Liver (tissue), 8 donors: ENCODE measurements at regions not wholly inside any gene's neighbourhood (a gene's known extent, or its start where the extent isn't known, plus 50 kb on each side); places are given as distances from the start of the nearest gene placed in this dataset.

Experiments used
- DNase-seq: peaks from one replicate; pipeline ENCODE4 v3.0.0-alpha.2; 2017; ENCODE audit warnings: low spot score
- H3K27ac ChIP-seq, 2 donors: one replicate each; pipeline ENCODE4 v1.7.0; 2013; ENCODE audit warnings: inconsistent platforms in 2 of 2, low read length in 2 of 2, control low read depth in 1 of 2, low read depth in 1 of 2, mild to moderate bottlenecking in 1 of 2
- H3K27me3 ChIP-seq, 4 donors: one replicate each; pipeline versions ENCODE4 v1.6.1 to v1.7.0; 2013; ENCODE audit warnings: low read length in 3 of 4, inconsistent platforms in 1 of 4, mild to moderate bottlenecking in 1 of 4, moderate library complexity in 1 of 4; ENCODE audit not compliant: control insufficient read depth in 4 of 4, insufficient read depth in 4 of 4
- H3K36me3 ChIP-seq, 4 donors: one replicate each; pipeline versions ENCODE4 v1.6.1 to v1.7.0; 2013; ENCODE audit warnings: low read length in 3 of 4, mild to moderate bottlenecking in 3 of 4, low read depth in 1 of 4, moderate library complexity in 1 of 4; ENCODE audit not compliant: control insufficient read depth in 4 of 4, insufficient read depth in 3 of 4
- H3K4me1 ChIP-seq, 4 donors: one replicate each; pipeline versions ENCODE4 v1.6.1 to v1.7.0; 2013; ENCODE audit warnings: low read length in 3 of 4, mild to moderate bottlenecking in 3 of 4, moderate library complexity in 1 of 4; ENCODE audit not compliant: control insufficient read depth in 4 of 4, insufficient read depth in 4 of 4
- H3K4me3 ChIP-seq, 3 donors: one replicate each; pipeline versions ENCODE4 v1.6.1 to v1.7.0; 2013; ENCODE audit warnings: low read length in 3 of 3, control low read depth in 1 of 3, low read depth in 1 of 3, mild to moderate bottlenecking in 1 of 3
- H3K9ac ChIP-seq, 2 donors: one replicate each; pipeline ENCODE4 v1.7.0; 2013; ENCODE audit warnings: low read length in 2 of 2, mild to moderate bottlenecking in 2 of 2, moderate library complexity in 2 of 2, control low read depth in 1 of 2, low read depth in 1 of 2
- H3K9me3 ChIP-seq, 4 donors: one replicate each; pipeline versions ENCODE4 v1.6.1 to v1.7.0; 2013; ENCODE audit warnings: low read length in 3 of 4; ENCODE audit not compliant: control insufficient read depth in 4 of 4
- ATF3 ChIP-seq: IDR thresholded peaks from 2 replicates; pipeline ENCODE4 v1.6.1; 2016; ENCODE audit warnings: antibody characterized with exemption
- CTCF ChIP-seq: fragments of 150-350 bp; IDR thresholded peaks from 2 replicates; pipeline ENCODE4 v1.5.1; 2017; ENCODE audit warnings: improper control_type of control experiment, low read depth, low read length; ENCODE audit not compliant: missing input control
- EGR1 ChIP-seq, 2 donors: IDR thresholded peaks; 2 replicates each; pipeline ENCODE4 v1.6.1; 2016 to 2018; ENCODE audit warnings: antibody characterized with exemption in 2 of 2, low read depth in 2 of 2
- FOXA1 ChIP-seq: IDR thresholded peaks from 2 replicates; pipeline ENCODE4 v1.6.1; 2016; ENCODE audit warnings: antibody characterized with exemption
- FOXA2 ChIP-seq: IDR thresholded peaks from 2 replicates; pipeline ENCODE4 v1.6.1; 2016; ENCODE audit warnings: antibody characterized with exemption
- GABPA ChIP-seq, 2 donors: IDR thresholded peaks in 1 of 2; conservative IDR thresholded peaks in 1 of 2; 2 replicates each; pipeline ENCODE4 v1.6.1; 2016; ENCODE audit warnings: antibody characterized with exemption in 2 of 2, mild to moderate bottlenecking in 1 of 2, moderate library complexity in 1 of 2
- HNF4A ChIP-seq, 2 donors: conservative IDR thresholded peaks; 2 replicates each; pipeline ENCODE4 v1.6.1; 2016; ENCODE audit warnings: antibody characterized with exemption in 2 of 2, mild to moderate bottlenecking in 2 of 2
- HNF4G ChIP-seq: IDR thresholded peaks from 2 replicates; pipeline ENCODE4 v1.6.1; 2016; ENCODE audit warnings: antibody characterized with exemption
- JUND ChIP-seq, 2 donors: IDR thresholded peaks; 2 replicates each; pipeline ENCODE4 v1.6.1; 2016; ENCODE audit warnings: antibody characterized with exemption in 2 of 2
- MAX ChIP-seq: IDR thresholded peaks from 2 replicates; pipeline ENCODE4 v1.6.1; 2016; ENCODE audit warnings: antibody characterized with exemption
- NR2F2 ChIP-seq: IDR thresholded peaks from 2 replicates; pipeline ENCODE4 v1.6.1; 2016; ENCODE audit warnings: antibody characterized with exemption
- RAD21 ChIP-seq, 2 donors: IDR thresholded peaks; 2 replicates each; pipeline ENCODE4 v1.6.1; 2016; ENCODE audit warnings: antibody characterized with exemption in 2 of 2, mild to moderate bottlenecking in 2 of 2
- REST ChIP-seq: IDR thresholded peaks from 2 replicates; pipeline ENCODE4 v1.6.1; 2016; ENCODE audit warnings: antibody characterized with exemption, mild to moderate bottlenecking
- RXRA ChIP-seq, 2 donors: IDR thresholded peaks; 2 replicates each; pipeline ENCODE4 v1.6.1; 2017 to 2018; ENCODE audit warnings: antibody characterized with exemption in 2 of 2, mild to moderate bottlenecking in 1 of 2
- SP1 ChIP-seq: IDR thresholded peaks from 2 replicates; pipeline ENCODE4 v1.6.1; 2018; ENCODE audit warnings: antibody characterized with exemption, mild to moderate bottlenecking
- TAF1 ChIP-seq: conservative IDR thresholded peaks from 2 replicates; pipeline ENCODE4 v1.6.1; 2016; ENCODE audit warnings: antibody characterized with exemption, mild to moderate bottlenecking
- YY1 ChIP-seq: IDR thresholded peaks from 2 replicates; pipeline ENCODE4 v1.6.1; 2016; ENCODE audit warnings: antibody characterized with exemption, mild to moderate bottlenecking
- ZBTB33 ChIP-seq: IDR thresholded peaks from 2 replicates; pipeline ENCODE4 v1.6.1; 2016; ENCODE audit warnings: antibody characterized with exemption
- WGBS: extraction: QIAGEN DNeasy Blood & Tissue Kit; methylation state at CpG from one replicate; pipeline ENCODE4 v1.1.7; 2013; 5-methylcytosine and 5-hydroxymethylcytosine counted together
- donor health status: healthy.
- donor health status: healthy.
- donor health status: healthy.
- donor health status: healthy.
- donor health status: healthy.

- no peak for DNase-seq
- H3K27me3 ChIP-seq, result peaks cover 0 to under 1% (median 0%) of the 10 kb centered on the region in 4 donors
- no peak overlapping the region for H3K27ac ChIP-seq
- H3K9me3 ChIP-seq, result no peaks in the 10 kb centered on the region
- TF ChIP-seq RAD21 (IDR thresholded peaks at IDR 0.05), result no peak
- TF ChIP-seq SP1, result no peak
- no peak for TF ChIP-seq ZBTB33
- no peak for TF ChIP-seq NR2F2
- TF ChIP-seq EGR1 (IDR thresholded peaks at IDR 0.05; ENCODE audit: low read depth in 2 of 2), result no peak
- no peak for TF ChIP-seq FOXA1
- no peak for TF ChIP-seq YY1
- TF ChIP-seq MAX, result no peak
- TF ChIP-seq REST, result no peak
- TF ChIP-seq JUND (IDR thresholded peaks at IDR 0.05), result no peak
- no peak for TF ChIP-seq HNF4A (conservative IDR thresholded peaks at IDR 0.05)
- no peak for TF ChIP-seq HNF4G
- no peak for TF ChIP-seq GABPA (IDR thresholded peaks at IDR 0.05 in 1 of 2, conservative IDR thresholded peaks at IDR 0.05 in 1 of 2)
- TF ChIP-seq RXRA (IDR thresholded peaks at IDR 0.05), result no peak
- no peak for TF ChIP-seq FOXA2
- TF ChIP-seq CTCF, result no peak
- TF ChIP-seq TAF1, result no peak
- TF ChIP-seq ATF3, result no peak
- 57% methylated on average over 2 of the region's 2 CpGs for WGBS
- no peak overlapping the region for H3K4me3 ChIP-seq
- no peak overlapping the region for H3K9ac ChIP-seq
- H3K4me1 ChIP-seq, result no peaks in the 10 kb centered on the region
- H3K36me3 ChIP-seq, result no peaks in the 10 kb centered on the region
Measured at GRCh38 chrX:15170927-15171326, 99.0 kb downstream of the ASB9 start.

- Histone ChIP-seq H3K27ac (no peak overlapping the region), H3K4me1 (no peaks in the 10 kb centered on the region), H3K27me3 (peaks cover 0 to 3% (median 0%) of the 10 kb centered on the region in 4 donors), H3K4me3 (no peak overlapping the region), H3K9ac (no peak overlapping the region), H3K36me3 (no peaks in the 10 kb centered on the region), H3K9me3 (no peaks in the 10 kb centered on the region)
- DNase-seq, result no peak
- 94% methylated on average over 3 of the region's 3 CpGs for WGBS
- no peak for TF ChIP-seq ZBTB33
- no peak for TF ChIP-seq HNF4A (conservative IDR thresholded peaks at IDR 0.05)
- TF ChIP-seq REST, result no peak
- TF ChIP-seq JUND (IDR thresholded peaks at IDR 0.05), result no peak
- no peak for TF ChIP-seq EGR1 (IDR thresholded peaks at IDR 0.05; ENCODE audit: low read depth in 2 of 2)
- TF ChIP-seq MAX, result no peak
- no peak for TF ChIP-seq TAF1
- TF ChIP-seq NR2F2, result no peak
- no peak for TF ChIP-seq RAD21 (IDR thresholded peaks at IDR 0.05)
- no peak for TF ChIP-seq FOXA1
- no peak for TF ChIP-seq ATF3
- TF ChIP-seq GABPA (IDR thresholded peaks at IDR 0.05 in 1 of 2, conservative IDR thresholded peaks at IDR 0.05 in 1 of 2), result no peak
Measured at GRCh38 chrX:15167826-15168225, 102.1 kb downstream of the ASB9 start.
